ENCODE measurements at regions not wholly inside any gene's neighbourhood (a gene's known extent, or its start where the extent isn't known, plus 50 kb on each side); places are given as distances from the start of the nearest gene placed in this dataset.

DNA sequence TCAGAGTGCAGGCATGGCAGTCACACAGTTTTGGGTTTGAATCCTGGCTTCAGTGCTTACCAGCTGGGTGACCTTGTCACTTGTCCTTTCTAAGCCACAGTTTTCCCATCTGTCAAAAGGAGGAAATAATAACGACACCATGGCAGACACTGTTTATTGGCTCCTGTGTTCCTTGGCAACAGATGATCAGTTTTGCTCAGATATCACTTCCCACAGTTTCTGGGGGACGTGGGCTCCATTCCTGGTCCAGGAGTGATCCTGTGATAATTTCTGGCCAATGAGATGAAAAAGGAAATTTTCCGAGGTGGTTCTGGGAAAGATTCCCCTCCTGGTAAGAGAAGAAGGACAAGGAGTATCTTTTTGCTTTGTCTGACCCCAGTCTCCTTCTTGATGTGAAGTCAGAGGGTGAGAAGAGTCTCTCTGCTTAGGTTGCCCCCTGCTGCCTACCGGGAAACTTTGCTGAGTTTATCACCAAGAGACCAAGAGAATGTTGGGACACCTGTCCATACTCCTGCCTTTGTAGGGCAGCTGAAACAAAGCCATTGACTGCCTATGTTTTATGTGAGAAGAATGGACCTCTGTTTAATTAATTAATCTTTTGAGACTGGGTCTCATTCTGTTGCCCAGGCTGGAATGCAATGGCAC is 178.9 kb upstream of the NRXN3 start:
- no peak for DNase-seq (ENCODE audit: low spot score)
- TF ChIP-seq GABPA (IDR thresholded peaks at IDR 0.05 in 1 of 2, conservative IDR thresholded peaks at IDR 0.05 in 1 of 2): no peak
- no peak for TF ChIP-seq ZBTB33 (IDR thresholded peaks at IDR 0.05)
- peak in 1 of 2 donors; percentile 11 for TF ChIP-seq RAD21 (IDR thresholded peaks at IDR 0.05)
- TF ChIP-seq FOXA1 (IDR thresholded peaks at IDR 0.05): no peak
- no peak for TF ChIP-seq TAF1 (conservative IDR thresholded peaks at IDR 0.05)
- TF ChIP-seq NR2F2 (IDR thresholded peaks at IDR 0.05): no peak
- no peak for TF ChIP-seq CTCF (IDR thresholded peaks at IDR 0.05; ENCODE audit: low read depth, low read length, missing input control)
- WGBS: 57% methylated on average over 4 of the region's 4 CpGs

GRCh38 chr14:78005325-78005724 is 164.8 kb upstream of the NRXN3 start:
- no peaks in the 10 kb centered on the region for H3K4me1 ChIP-seq (ENCODE audit: control insufficient read depth in 4 of 4, insufficient read depth in 4 of 4, low read length in 3 of 4)
- H3K27ac ChIP-seq (ENCODE audit: low read depth in 1 of 2, low read length in 2 of 2): no peak overlapping the region
- H3K36me3 ChIP-seq (ENCODE audit: control insufficient read depth in 4 of 4, insufficient read depth in 3 of 4, low read depth in 1 of 4, low read length in 3 of 4): no peaks in the 10 kb centered on the region
- no peak overlapping the region for H3K9ac ChIP-seq (ENCODE audit: low read depth in 1 of 2, low read length in 2 of 2)
- 48% methylated on average over 1 of the region's 1 CpG for WGBS
- DNase-seq (ENCODE audit: low spot score): no peak
- peaks cover 0 to 3% (median under 1%) of the 10 kb centered on the region in 4 donors for H3K9me3 ChIP-seq (ENCODE audit: control insufficient read depth in 4 of 4, low read length in 3 of 4)
- no peak overlapping the region for H3K4me3 ChIP-seq (ENCODE audit: low read depth in 1 of 3, low read length in 3 of 3)
- peaks cover 0 to 3% (median 0%) of the 10 kb centered on the region in 4 donors for H3K27me3 ChIP-seq (ENCODE audit: control insufficient read depth in 4 of 4, insufficient read depth in 4 of 4, low read length in 3 of 4)
- TF ChIP-seq REST (IDR thresholded peaks at IDR 0.05): no peak
- TF ChIP-seq MAX (IDR thresholded peaks at IDR 0.05): no peak
- no peak for TF ChIP-seq CTCF (IDR thresholded peaks at IDR 0.05; ENCODE audit: low read depth, low read length, missing input control)
- TF ChIP-seq FOXA2 (IDR thresholded peaks at IDR 0.05): no peak
- no peak for TF ChIP-seq YY1 (IDR thresholded peaks at IDR 0.05)
- TF ChIP-seq GABPA (IDR thresholded peaks at IDR 0.05 in 1 of 2, conservative IDR thresholded peaks at IDR 0.05 in 1 of 2): no peak
- no peak for TF ChIP-seq RAD21 (IDR thresholded peaks at IDR 0.05)
- no peak for TF ChIP-seq NR2F2 (IDR thresholded peaks at IDR 0.05)
- no peak for TF ChIP-seq HNF4G (IDR thresholded peaks at IDR 0.05)
- no peak for TF ChIP-seq TAF1 (conservative IDR thresholded peaks at IDR 0.05)
- TF ChIP-seq EGR1 (IDR thresholded peaks at IDR 0.05; ENCODE audit: low read depth in 2 of 2): no peak
- TF ChIP-seq JUND (IDR thresholded peaks at IDR 0.05): no peak
- TF ChIP-seq FOXA1 (IDR thresholded peaks at IDR 0.05): no peak
- TF ChIP-seq SP1 (IDR thresholded peaks at IDR 0.05): no peak

More for the DNA sequence above, 178.9 kb upstream of the NRXN3 start:
- no peak overlapping the region for H3K9ac ChIP-seq (ENCODE audit: low read depth in 1 of 2, low read length in 2 of 2)
- H3K4me1 ChIP-seq (ENCODE audit: control insufficient read depth in 4 of 4, insufficient read depth in 4 of 4, low read length in 3 of 4): no peaks in the 10 kb centered on the region
- peaks cover 0 to 5% (median 0%) of the 10 kb centered on the region in 4 donors for H3K27me3 ChIP-seq (ENCODE audit: control insufficient read depth in 4 of 4, insufficient read depth in 4 of 4, low read length in 3 of 4)
- H3K36me3 ChIP-seq (ENCODE audit: control insufficient read depth in 4 of 4, insufficient read depth in 3 of 4, low read depth in 1 of 4, low read length in 3 of 4): no peaks in the 10 kb centered on the region
- H3K4me3 ChIP-seq (ENCODE audit: low read depth in 1 of 3, low read length in 3 of 3): no peak overlapping the region
- no peaks in the 10 kb centered on the region for H3K9me3 ChIP-seq (ENCODE audit: control insufficient read depth in 4 of 4, low read length in 3 of 4)
- H3K27ac ChIP-seq (ENCODE audit: low read depth in 1 of 2, low read length in 2 of 2): no peak overlapping the region
